ENCODE measurements at regions not wholly inside any gene's neighbourhood (a gene's known extent, or its start where the extent isn't known, plus 50 kb on each side); places are given as distances from the start of the nearest gene placed in this dataset.
"Not testable (repeated sequence)": the region's sequence is repeated elsewhere in the genome, so short reads cannot be mapped to it uniquely, and the experiment has no call there.

- DNase-seq: no peak
Observed at GRCh38 chr15:96049323-96049722, 281.2 kb upstream of the NR2F2 start.

GRCh38 chr15:96049766-96050165 is 280.7 kb upstream of the NR2F2 start:
- DNase-seq: no peak

DNA sequence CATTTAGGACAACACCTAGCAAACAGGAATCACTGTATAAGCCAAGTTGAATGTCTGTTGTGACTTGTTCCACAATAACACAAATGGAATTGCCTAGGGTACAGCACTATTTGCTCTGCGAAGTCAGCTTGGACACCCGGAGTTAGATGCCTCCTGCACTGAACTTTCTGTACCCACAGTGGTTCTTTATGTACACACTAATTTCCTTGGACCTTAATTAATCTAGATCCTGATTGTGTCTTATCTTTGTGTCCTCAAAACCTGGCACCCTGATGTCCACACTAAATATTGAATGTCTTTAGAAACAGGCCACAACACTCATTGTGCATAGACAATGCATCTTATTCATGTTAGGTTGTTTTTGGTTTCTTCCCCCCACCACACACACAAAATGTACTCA is 278.9 kb upstream of the NR2F2 start:
- DNase-seq: no peak

GRCh38 chr15:96052154-96052553 is 278.3 kb upstream of the NR2F2 start:
- DNase-seq: no peak

- peak; percentile 20 for DNase-seq
Observed at GRCh38 chr15:96052572-96053030, 277.9 kb upstream of the NR2F2 start.

- DNase-seq: peak; percentile 31
Observed at GRCh38 chr15:96053031-96053780, 277.3 kb upstream of the NR2F2 start.

GRCh38 chr15:96053781-96054428 is 276.6 kb upstream of the NR2F2 start:
- peak; percentile 25 for DNase-seq

GRCh38 chr15:96054621-96055020 is 275.9 kb upstream of the NR2F2 start:
- no peak for DNase-seq

GRCh38 chr15:96058103-96058851 is 272.2 kb upstream of the NR2F2 start:
- DNase-seq: no peak

DNA sequence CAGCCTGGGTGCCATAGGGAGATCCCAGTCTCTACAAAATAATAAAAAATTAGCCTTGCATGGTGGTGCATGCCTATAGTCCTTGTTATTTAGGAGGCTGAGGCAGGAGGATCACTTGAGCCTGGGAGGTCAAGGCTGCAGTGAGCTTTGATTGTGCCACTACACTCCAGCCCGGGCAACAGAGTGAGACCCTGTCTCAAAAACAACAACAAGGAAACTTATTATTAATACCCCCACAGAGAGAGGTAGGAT is 271.7 kb upstream of the NR2F2 start:
- DNase-seq: not testable (repeated sequence)

DNA sequence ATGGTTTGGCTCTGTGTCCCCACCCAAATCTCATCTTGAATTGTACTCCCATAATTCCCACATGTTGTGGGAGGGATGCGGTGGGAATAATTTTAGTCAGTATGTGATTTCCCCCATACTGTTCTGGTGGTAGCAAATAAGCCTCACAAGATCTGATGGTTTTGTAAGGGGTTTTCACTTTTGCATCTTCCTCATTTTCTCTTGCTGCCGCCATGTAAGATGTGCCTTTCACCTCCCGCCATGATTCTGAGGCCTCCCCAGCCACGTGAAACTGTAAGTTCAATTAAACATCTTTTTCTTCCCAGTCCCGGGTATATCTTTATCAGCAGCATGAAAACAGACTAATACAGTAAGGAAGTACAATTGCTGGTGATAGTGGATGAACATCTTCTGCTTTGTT is 269.9 kb upstream of the NR2F2 start:
- DNase-seq: not testable (repeated sequence)

DNA sequence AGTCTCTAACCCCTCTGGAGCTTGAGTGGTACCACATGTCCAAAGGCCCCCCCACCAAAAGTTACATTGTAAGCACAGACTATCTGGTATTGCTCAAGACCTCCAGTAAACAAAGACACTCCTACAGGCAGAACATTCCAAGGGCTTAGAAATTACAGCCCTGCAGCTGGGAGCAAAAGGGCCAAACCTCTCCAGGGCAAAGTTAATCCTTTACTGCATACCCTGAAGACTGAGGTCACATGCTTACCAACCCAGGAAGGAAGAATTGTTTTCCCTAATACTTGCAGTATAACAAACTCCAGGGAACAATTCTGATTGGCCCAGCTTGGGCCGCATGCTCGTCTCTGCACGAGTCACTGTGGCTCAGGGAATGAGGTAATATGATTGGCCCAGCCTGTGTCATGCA is 266.1 kb upstream of the NR2F2 start:
- DNase-seq: no peak

DNA sequence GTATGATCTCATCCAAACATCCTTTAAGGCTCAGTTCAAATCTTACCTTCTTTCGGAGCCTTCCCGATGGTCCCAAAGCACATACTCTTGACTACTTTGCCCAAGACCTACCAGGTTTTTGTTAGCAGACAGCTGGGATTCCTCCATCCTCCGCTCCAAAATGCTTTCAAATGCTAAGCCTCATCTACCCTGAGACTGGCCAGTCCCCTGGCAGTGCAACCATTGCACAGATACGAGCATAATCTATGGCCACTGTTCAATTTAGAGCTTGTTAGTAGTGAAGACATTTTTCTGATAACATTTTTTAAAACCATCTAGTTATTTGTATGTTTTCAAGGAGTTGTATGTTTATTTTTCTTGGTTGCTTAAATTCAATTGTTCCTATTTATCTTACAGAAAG is 264.4 kb upstream of the NR2F2 start:
- no peak for DNase-seq

DNA sequence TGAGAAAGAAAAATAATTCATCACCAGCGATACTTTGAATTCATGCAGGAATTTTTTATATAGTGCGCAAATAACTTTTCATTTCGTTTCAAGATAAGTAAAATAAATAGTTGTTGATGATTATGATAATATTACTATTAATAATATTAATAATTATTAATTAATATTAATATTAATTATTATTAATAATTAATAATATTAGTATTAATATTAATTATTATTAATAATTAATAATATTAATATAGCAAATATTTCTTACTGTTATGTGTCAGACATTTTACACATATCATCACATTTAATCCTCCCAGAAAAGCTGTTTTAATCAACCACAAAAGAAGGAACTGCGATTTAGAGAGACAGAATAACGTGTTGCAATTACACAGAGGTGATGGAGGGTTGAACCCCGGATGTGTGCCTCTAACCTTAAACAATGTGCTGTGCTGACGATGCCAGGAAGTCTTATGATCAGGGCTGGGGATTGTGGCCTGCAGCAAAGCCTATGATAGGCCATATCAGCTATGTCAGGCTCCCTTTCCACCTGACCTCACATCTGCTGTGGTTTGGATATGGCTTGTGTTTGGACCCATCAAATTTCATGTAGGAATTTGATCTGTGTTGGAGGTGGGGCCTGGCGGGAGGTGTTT is 263.5 kb upstream of the NR2F2 start:
- peak; percentile 56 for DNase-seq

GRCh38 chr15:96067677-96068076 is 262.8 kb upstream of the NR2F2 start:
- DNase-seq: no peak

- DNase-seq: no peak
Observed at GRCh38 chr15:96068897-96069296, 261.6 kb upstream of the NR2F2 start.

- DNase-seq: no peak
Observed at GRCh38 chr15:96070636-96071035, 259.9 kb upstream of the NR2F2 start.

DNA sequence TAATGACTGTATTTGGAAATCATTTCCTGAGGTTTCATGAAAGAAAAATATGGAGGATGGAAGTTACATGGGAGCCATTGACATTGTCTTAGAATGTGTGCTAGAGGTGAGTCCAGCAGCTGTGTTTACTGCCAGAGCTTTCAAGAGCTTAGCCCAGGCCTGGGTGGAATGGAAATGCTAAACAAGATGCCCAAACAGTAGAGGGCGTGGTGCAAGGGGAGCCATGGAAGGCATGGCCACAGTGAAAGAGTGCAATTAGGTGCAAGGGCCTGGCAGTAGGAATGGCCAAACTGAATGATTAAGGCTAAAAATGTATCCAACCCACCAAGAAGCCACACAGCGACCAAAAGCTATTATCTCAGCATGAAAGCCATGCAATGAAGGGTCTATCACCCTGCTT is 257.7 kb upstream of the NR2F2 start:
- DNase-seq: no peak

- no peak for DNase-seq
Observed at GRCh38 chr15:96073908-96074307, 256.6 kb upstream of the NR2F2 start.

GRCh38 chr15:96075895-96076294 is 254.6 kb upstream of the NR2F2 start:
- DNase-seq: no peak

DNA sequence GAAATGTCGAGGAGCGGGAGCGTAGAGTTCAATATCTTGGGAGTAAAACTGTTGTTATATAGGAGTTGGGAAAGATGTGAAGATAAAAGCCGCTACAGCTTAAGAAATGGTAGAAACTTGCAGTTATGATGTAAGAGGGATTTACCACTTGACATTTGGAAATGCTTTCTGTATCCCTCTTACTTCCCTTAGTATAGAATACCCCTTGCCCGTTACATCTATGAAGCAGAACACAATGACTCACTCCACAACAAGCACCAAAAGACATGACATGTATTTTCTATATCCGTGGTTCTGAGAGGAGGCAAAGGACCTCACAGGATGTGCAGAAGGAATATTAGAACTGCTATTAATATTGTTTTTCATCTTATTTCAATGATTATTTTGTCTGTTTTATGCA is 254.2 kb upstream of the NR2F2 start:
- DNase-seq: no peak

GRCh38 chr15:96079041-96079440 is 251.5 kb upstream of the NR2F2 start:
- DNase-seq: no peak

GRCh38 chr15:96079882-96080281 is 250.6 kb upstream of the NR2F2 start:
- no peak for DNase-seq

- DNase-seq: no peak
Observed at GRCh38 chr15:96086164-96086563, 244.3 kb upstream of the NR2F2 start.
